ENCODE measurements at regions not wholly inside any gene's neighbourhood (a gene's known extent, or its start where the extent isn't known, plus 50 kb on each side); places are given as distances from the start of the nearest gene placed in this dataset.

- Mint-ChIP-seq H3K9me3 (no peaks in the 10 kb centered on the region), H3K27me3 (no peaks in the 10 kb centered on the region), H3K27ac (no peak overlapping the region), H3K36me3 (ENCODE audit: low read depth) (peaks cover 26% of the 10 kb centered on the region), H3K4me3 (no peak overlapping the region), H3K4me1 (ENCODE audit: low read depth) (peaks cover 50% of the 10 kb centered on the region)
- ChIA-PET CTCF (no interaction called here), POLR2A (no interaction called here)
- Histone ChIP-seq H3K4me1 (ENCODE audit: insufficient read depth, low read length) (no peaks in the 10 kb centered on the region), H3K36me3 (ENCODE audit: insufficient read depth, low read length) (peaks cover 5% of the 10 kb centered on the region), H3K4me3 (ENCODE audit: low read length) (no peak overlapping the region), H3K27me3 (ENCODE audit: control insufficient read depth in 1 of 2, insufficient read depth in 2 of 2, low read length in 2 of 2) (no peaks in the 10 kb centered on the region), H3K9me3 (ENCODE audit: control insufficient read depth in 1 of 2, insufficient read depth in 1 of 2, low read length in 2 of 2) (peaks cover 0 to 13% of the 10 kb centered on the region in 2 experiments), H3K27ac (ENCODE audit: low read depth in 1 of 2, low read length in 2 of 2) (no peak overlapping the region)
- ATAC-seq (ENCODE audit: poor library complexity) = no peak
- no peak for DNase-seq
- intact Hi-C loops (cut with DNase I, micrococcal nuclease) = no loop called here
- no peak for TF ChIP-seq CTCF (IDR thresholded peaks at IDR 0.05)
Observed at GRCh38 chr13:74274916-74275315, 140.7 kb upstream of the KLF12 start.

GRCh38 chr13:74273581-74273980, 139.4 kb upstream of the KLF12 start:
- H3K27me3 ChIP-seq (ENCODE audit: control insufficient read depth in 1 of 2, insufficient read depth in 2 of 2, low read length in 2 of 2) = no peaks in the 10 kb centered on the region
- DNase-seq (no peak), ATAC-seq (ENCODE audit: poor library complexity) (no peak)
- H3K27me3 Mint-ChIP-seq = no peaks in the 10 kb centered on the region
- H3K9me3 Mint-ChIP-seq = no peaks in the 10 kb centered on the region
- peaks cover 0 to 13% of the 10 kb centered on the region in 2 experiments for H3K9me3 ChIP-seq (ENCODE audit: control insufficient read depth in 1 of 2, insufficient read depth in 1 of 2, low read length in 2 of 2)
- no peak overlapping the region for H3K27ac ChIP-seq (ENCODE audit: low read depth in 1 of 2, low read length in 2 of 2)
- H3K4me3 ChIP-seq (ENCODE audit: low read length) = no peak overlapping the region
- H3K36me3 ChIP-seq (ENCODE audit: insufficient read depth, low read length) = peaks cover 5% of the 10 kb centered on the region
- H3K4me3 Mint-ChIP-seq = no peak overlapping the region
- TF ChIP-seq CTCF (IDR thresholded peaks at IDR 0.05) = no peak
- no peak overlapping the region for H3K27ac Mint-ChIP-seq
- POLR2A ChIA-PET = interaction anchor here (0.6 to 2.2 kb wide), 2 partner anchors 14 to 334 kb away, joined by 3 to 6 read pairs; no protein-coding TSS in a partner anchor
- H3K36me3 Mint-ChIP-seq (ENCODE audit: low read depth) = peaks cover 39% of the 10 kb centered on the region
- peaks cover 39% of the 10 kb centered on the region for H3K4me1 Mint-ChIP-seq (ENCODE audit: low read depth)
- no peaks in the 10 kb centered on the region for H3K4me1 ChIP-seq (ENCODE audit: insufficient read depth, low read length)
- intact Hi-C loops (cut with DNase I, micrococcal nuclease) = no loop called here
- CTCF ChIA-PET = interaction anchor here (1.1 kb wide), 1 partner anchor 13 kb away, joined by 5 read pairs; no protein-coding TSS in a partner anchor

- intact Hi-C loops (cut with DNase I, micrococcal nuclease) = no loop called here
- Histone ChIP-seq H3K27me3 (ENCODE audit: control insufficient read depth in 1 of 2, insufficient read depth in 2 of 2, low read length in 2 of 2) (no peaks in the 10 kb centered on the region), H3K4me3 (ENCODE audit: low read length) (no peak overlapping the region), H3K36me3 (ENCODE audit: insufficient read depth, low read length) (peaks cover 5% of the 10 kb centered on the region), H3K4me1 (ENCODE audit: insufficient read depth, low read length) (no peaks in the 10 kb centered on the region), H3K9me3 (ENCODE audit: control insufficient read depth in 1 of 2, insufficient read depth in 1 of 2, low read length in 2 of 2) (peaks cover 0 to 13% of the 10 kb centered on the region in 2 experiments), H3K27ac (ENCODE audit: low read depth in 1 of 2, low read length in 2 of 2) (no peak overlapping the region)
- CTCF ChIA-PET = interaction anchor here (1.1 kb wide), 1 partner anchor 14 kb away, joined by 5 read pairs; no protein-coding TSS in a partner anchor
- no peak for ATAC-seq (ENCODE audit: poor library complexity)
- Mint-ChIP-seq H3K27ac (no peak overlapping the region), H3K9me3 (no peaks in the 10 kb centered on the region), H3K27me3 (no peaks in the 10 kb centered on the region), H3K4me1 (ENCODE audit: low read depth) (peaks cover 34% of the 10 kb centered on the region), H3K4me3 (no peak overlapping the region), H3K36me3 (ENCODE audit: low read depth) (peaks cover 43% of the 10 kb centered on the region)
- TF ChIP-seq CTCF (IDR thresholded peaks at IDR 0.05) = no peak
- no peak for DNase-seq
- POLR2A ChIA-PET = interaction anchor here (0.6 to 2.2 kb wide), 2 partner anchors 14 to 333 kb away, joined by 3 to 6 read pairs; no protein-coding TSS in a partner anchor
Observed at GRCh38 chr13:74272826-74273225, 138.6 kb upstream of the KLF12 start.
